Nephron progenitor cell (in vitro differentiated cells): ENCODE measurements at regions not wholly inside any gene's neighbourhood (a gene's known extent, or its start where the extent isn't known, plus 50 kb on each side); places are given as distances from the start of the nearest gene placed in this dataset.

ENCODE experiments used
- DNase-seq: peaks from one replicate; pipeline ENCODE4 v3.0.0; 2021
- H3K27ac Mint-ChIP-seq: 2 replicates; pipeline ENCODE4 v1.8.0; 2021; ENCODE audit warnings: mild to moderate bottlenecking, moderate library complexity, mixed read lengths
- H3K27me3 Mint-ChIP-seq: 2 replicates; pipeline ENCODE4 v1.8.0; 2021; ENCODE audit warnings: mild to moderate bottlenecking, low read depth, mixed read lengths; ENCODE audit not compliant: poor library complexity
- H3K36me3 Mint-ChIP-seq: 2 replicates; pipeline ENCODE4 v1.8.0; 2021; ENCODE audit warnings: low read depth, mixed read lengths
- H3K4me1 Mint-ChIP-seq: 2 replicates; pipeline ENCODE4 v1.8.0; 2021; ENCODE audit warnings: mixed read lengths
- H3K4me3 Mint-ChIP-seq: 2 replicates; pipeline ENCODE4 v1.8.0; 2021; ENCODE audit warnings: mild to moderate bottlenecking, moderate library complexity, mixed read lengths
- H3K9me3 Mint-ChIP-seq: 2 replicates; pipeline ENCODE4 v1.8.0; 2021; ENCODE audit warnings: mild to moderate bottlenecking, moderate library complexity, mixed read lengths
- CTCF ChIP-seq: fragments of 200-600 bp; sonication (generic); IDR thresholded peaks from 2 replicates; pipeline ENCODE4 v1.5.0; 2021; ENCODE audit warnings: antibody characterized with exemption

GRCh38 chr11:26806219-26806618 is 84.4 kb upstream of the SLC5A12 start:
- H3K4me3 Mint-ChIP-seq, result no peak overlapping the region
- no peak for DNase-seq
- H3K36me3 Mint-ChIP-seq, result no peaks in the 10 kb centered on the region
- no peaks in the 10 kb centered on the region for H3K27me3 Mint-ChIP-seq
- H3K4me1 Mint-ChIP-seq, result no peaks in the 10 kb centered on the region
- TF ChIP-seq CTCF, result no peak
- H3K27ac Mint-ChIP-seq, result no peak overlapping the region
- H3K9me3 Mint-ChIP-seq, result peaks cover 3% of the 10 kb centered on the region

GRCh38 chr11:26820739-26821138 is 98.9 kb upstream of the SLC5A12 start:
- Mint-ChIP-seq H3K27me3 (peaks cover 2% of the 10 kb centered on the region), H3K36me3 (peaks cover 18% of the 10 kb centered on the region), H3K4me3 (no peak overlapping the region), H3K4me1 (no peaks in the 10 kb centered on the region), H3K27ac (no peak overlapping the region), H3K9me3 (peaks cover 39% of the 10 kb centered on the region)
- TF ChIP-seq CTCF, result no peak
- DNase-seq, result no peak

GRCh38 chr11:26823963-26824362 is 102.1 kb upstream of the SLC5A12 start:
- Mint-ChIP-seq H3K4me1 (no peaks in the 10 kb centered on the region), H3K36me3 (peaks cover 18% of the 10 kb centered on the region), H3K9me3 (peaks cover 39% of the 10 kb centered on the region), H3K27ac (no peak overlapping the region), H3K27me3 (peaks cover 2% of the 10 kb centered on the region), H3K4me3 (no peak overlapping the region)
- DNase-seq, result no peak
- TF ChIP-seq CTCF, result no peak

GRCh38 chr11:26827567-26828081 is 105.8 kb upstream of the SLC5A12 start:
- no peak overlapping the region for H3K4me3 Mint-ChIP-seq
- H3K9me3 Mint-ChIP-seq, result peaks cover 28% of the 10 kb centered on the region
- no peak for TF ChIP-seq CTCF
- no peak for DNase-seq
- H3K27ac Mint-ChIP-seq, result no peak overlapping the region
- H3K4me1 Mint-ChIP-seq, result no peaks in the 10 kb centered on the region
- peaks cover 2% of the 10 kb centered on the region for H3K27me3 Mint-ChIP-seq
- peaks cover 17% of the 10 kb centered on the region for H3K36me3 Mint-ChIP-seq

GRCh38 chr11:26828288-26828687 is 106.4 kb upstream of the SLC5A12 start:
- Mint-ChIP-seq H3K4me3 (no peak overlapping the region), H3K4me1 (no peaks in the 10 kb centered on the region), H3K36me3 (peaks cover 10% of the 10 kb centered on the region), H3K27me3 (no peaks in the 10 kb centered on the region), H3K27ac (no peak overlapping the region), H3K9me3 (peaks cover 22% of the 10 kb centered on the region)
- no peak for DNase-seq
- no peak for TF ChIP-seq CTCF

- DNase-seq, result no peak
- Mint-ChIP-seq H3K9me3 (peaks cover 2% of the 10 kb centered on the region), H3K4me1 (no peaks in the 10 kb centered on the region), H3K27ac (no peak overlapping the region), H3K36me3 (peaks cover 3% of the 10 kb centered on the region), H3K4me3 (no peak overlapping the region), H3K27me3 (no peaks in the 10 kb centered on the region)
- no peak for TF ChIP-seq CTCF
Observed at GRCh38 chr11:26830218-26830617, 108.4 kb upstream of the SLC5A12 start.
